ENCODE measurements at regions not wholly inside any gene's neighbourhood (a gene's known extent, or its start where the extent isn't known, plus 50 kb on each side); places are given as distances from the start of the nearest gene placed in this dataset.

GRCh38 chr5:3010301-3010952 is 258.9 kb upstream of the IRX2 start:
- TF ChIP-seq CTCF (IDR thresholded peaks at IDR 0.05) = no peak
- Mint-ChIP-seq H3K9me3 (peaks cover 52% of the 10 kb centered on the region), H3K36me3 (ENCODE audit: low read depth) (no peaks in the 10 kb centered on the region; the same call in 1 of the 2 replicates), H3K4me1 (ENCODE audit: low read depth) (no peaks in the 10 kb centered on the region), H3K27me3 (ENCODE audit: insufficient read depth) (peaks cover 2% of the 10 kb centered on the region; the same call in 1 of the 2 replicates), H3K27ac (no peak overlapping the region), H3K4me3 (no peak overlapping the region)
- DNase-seq = no peak

DNA sequence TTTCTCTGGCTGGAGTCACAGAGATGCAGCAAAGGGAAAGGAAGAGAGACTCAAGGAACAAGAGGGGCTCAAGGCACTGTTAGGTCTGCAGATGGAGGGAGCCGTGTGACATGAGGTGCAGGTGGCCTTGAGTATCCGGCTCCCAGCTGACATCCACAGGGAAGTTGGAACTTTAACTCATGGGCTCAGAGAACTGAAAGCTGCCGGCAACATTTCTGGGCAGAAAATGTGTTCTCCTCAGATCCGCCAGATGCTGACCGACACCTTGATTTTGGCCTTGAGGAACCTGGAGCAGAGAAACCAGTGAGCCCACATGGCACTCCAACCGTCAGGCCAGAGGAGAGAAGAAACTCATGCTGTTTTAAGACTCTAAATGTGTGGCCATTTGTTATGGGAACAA is 258.1 kb upstream of the IRX2 start:
- TF ChIP-seq CTCF (IDR thresholded peaks at IDR 0.05) = no peak
- H3K4me3 Mint-ChIP-seq = no peak overlapping the region
- DNase-seq = no peak
- H3K4me1 Mint-ChIP-seq (ENCODE audit: low read depth) = no peaks in the 10 kb centered on the region
- peaks cover 2% of the 10 kb centered on the region; the same call in 1 of the 2 replicates for H3K27me3 Mint-ChIP-seq (ENCODE audit: insufficient read depth)
- H3K36me3 Mint-ChIP-seq (ENCODE audit: low read depth) = no peaks in the 10 kb centered on the region; the same call in 1 of the 2 replicates
- H3K27ac Mint-ChIP-seq = no peak overlapping the region
- H3K9me3 Mint-ChIP-seq = peaks cover 60% of the 10 kb centered on the region

DNA sequence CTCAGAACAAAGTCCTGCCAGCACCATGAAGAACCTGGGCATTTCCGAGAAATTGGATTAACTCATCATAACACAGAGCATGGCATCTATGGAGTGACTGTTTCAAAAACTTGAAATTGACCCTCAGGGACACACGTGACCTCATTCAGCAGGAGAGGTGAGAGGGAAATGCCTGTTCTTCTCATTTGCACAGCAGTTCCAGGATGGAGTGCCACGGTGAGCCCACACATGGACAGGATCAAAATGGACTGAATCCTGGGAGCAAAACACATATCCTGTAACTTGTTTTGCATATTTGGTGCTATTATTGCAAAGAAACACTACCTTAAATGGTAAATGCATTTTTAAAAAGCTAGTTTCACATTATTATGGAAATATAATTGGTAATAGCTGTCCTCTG is 256.1 kb upstream of the IRX2 start:
- Mint-ChIP-seq H3K9me3 (peaks cover 68% of the 10 kb centered on the region), H3K27me3 (ENCODE audit: insufficient read depth) (peaks cover 2% of the 10 kb centered on the region; the same call in 1 of the 2 replicates), H3K36me3 (ENCODE audit: low read depth) (no peaks in the 10 kb centered on the region; the same call in 1 of the 2 replicates), H3K4me3 (no peak overlapping the region), H3K4me1 (ENCODE audit: low read depth) (no peaks in the 10 kb centered on the region), H3K27ac (no peak overlapping the region)
- TF ChIP-seq CTCF (IDR thresholded peaks at IDR 0.05) = no peak
- DNase-seq = no peak

DNA sequence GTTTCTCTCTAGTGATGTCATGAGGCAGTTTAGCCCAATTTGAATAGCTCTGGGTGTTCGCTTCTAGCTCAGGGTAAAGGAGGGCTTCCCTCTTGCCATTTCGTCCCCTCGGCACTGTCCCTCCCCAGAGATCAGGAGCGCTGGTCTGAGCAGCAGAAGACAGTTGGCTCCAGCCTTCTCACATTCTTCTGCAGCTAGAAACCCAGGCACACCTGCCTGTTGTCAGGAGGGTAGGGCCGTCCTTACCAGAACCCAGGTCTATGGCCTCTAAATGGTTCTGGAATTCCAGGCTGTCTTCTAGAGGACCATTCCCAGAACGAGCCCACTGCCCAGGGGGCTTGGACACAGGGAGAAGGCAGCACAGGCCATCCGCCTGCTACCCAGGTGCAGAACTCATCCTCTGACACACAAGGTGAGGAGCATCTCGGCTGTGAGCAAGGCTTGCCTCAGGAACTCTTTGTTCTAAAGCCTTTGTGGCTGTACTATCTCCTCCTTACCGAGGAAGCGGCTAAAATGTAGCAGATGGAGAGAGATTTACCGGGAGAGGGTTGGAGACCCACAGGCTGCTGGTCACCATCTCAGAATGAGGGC is 255.6 kb upstream of the IRX2 start:
- H3K36me3 Mint-ChIP-seq (ENCODE audit: low read depth) = no peaks in the 10 kb centered on the region; the same call in 1 of the 2 replicates
- H3K27me3 Mint-ChIP-seq (ENCODE audit: insufficient read depth) = peaks cover 2% of the 10 kb centered on the region; the same call in 1 of the 2 replicates
- H3K4me1 Mint-ChIP-seq (ENCODE audit: low read depth) = no peaks in the 10 kb centered on the region
- no peak overlapping the region for H3K27ac Mint-ChIP-seq
- no peak for DNase-seq
- peaks cover 68% of the 10 kb centered on the region for H3K9me3 Mint-ChIP-seq
- TF ChIP-seq CTCF (IDR thresholded peaks at IDR 0.05) = no peak
- no peak overlapping the region for H3K4me3 Mint-ChIP-seq

GRCh38 chr5:3006526-3006925 is 255.0 kb upstream of the IRX2 start:
- Mint-ChIP-seq H3K4me1 (ENCODE audit: low read depth) (no peaks in the 10 kb centered on the region), H3K36me3 (ENCODE audit: low read depth) (no peaks in the 10 kb centered on the region; the same call in 1 of the 2 replicates), H3K9me3 (peaks cover 68% of the 10 kb centered on the region), H3K4me3 (no peak overlapping the region), H3K27ac (no peak overlapping the region), H3K27me3 (ENCODE audit: insufficient read depth) (peaks cover 2% of the 10 kb centered on the region; the same call in 1 of the 2 replicates)
- TF ChIP-seq CTCF (IDR thresholded peaks at IDR 0.05) = no peak
- DNase-seq = no peak

Data from HFFc6 (cell line).